H9 (cell line): ENCODE measurements at regions not wholly inside any gene's neighbourhood (a gene's known extent, or its start where the extent isn't known, plus 50 kb on each side); places are given as distances from the start of the nearest gene placed in this dataset.

Experiments
- DNase-seq: peaks from one replicate; pipeline ENCODE4 v3.0.0-alpha.2; 2017
- H2AFZ ChIP-seq: one replicate; pipeline ENCODE4 v1.6.1; 2013; ENCODE audit warnings: mild to moderate bottlenecking, low read length, control low read depth, moderate library complexity
- H2AK5ac ChIP-seq: 2 replicates; pipeline ENCODE4 v1.6.1; 2013; ENCODE audit warnings: low read length, control low read depth, mixed read lengths; ENCODE audit not compliant: insufficient read length
- H2BK120ac ChIP-seq: one replicate; pipeline ENCODE4 v1.6.1; 2013; ENCODE audit warnings: low read depth, mild to moderate bottlenecking, low read length, control low read depth, inconsistent platforms; ENCODE audit not compliant: poor library complexity, severe bottlenecking
- H2BK12ac ChIP-seq: 2 replicates; pipeline ENCODE4 v1.6.1; 2013; ENCODE audit warnings: low read length, control low read depth, mixed read lengths, low read depth; ENCODE audit not compliant: insufficient read length
- H2BK15ac ChIP-seq: 2 replicates; pipeline ENCODE4 v1.6.1; 2013; ENCODE audit warnings: low read depth, low read length, control low read depth
- H2BK20ac ChIP-seq: one replicate; pipeline ENCODE4 v1.6.1; 2013; ENCODE audit warnings: low read depth, mild to moderate bottlenecking, low read length, control low read depth, inconsistent platforms; ENCODE audit not compliant: poor library complexity, severe bottlenecking
- H2BK5ac ChIP-seq: 2 replicates; pipeline ENCODE4 v1.6.1; 2013; ENCODE audit warnings: low read length, control low read depth, mixed read lengths; ENCODE audit not compliant: insufficient read length
- H3K14ac ChIP-seq: 2 replicates; pipeline ENCODE4 v1.6.1; 2013; ENCODE audit warnings: low read length, control low read depth; ENCODE audit not compliant: insufficient read depth
- H3K18ac ChIP-seq: 2 replicates; pipeline ENCODE4 v1.6.1; 2013; ENCODE audit warnings: low read depth, mild to moderate bottlenecking, mixed read lengths, low read length, control low read depth; ENCODE audit not compliant: insufficient read length
- H3K23ac ChIP-seq: 2 replicates; pipeline ENCODE4 v1.6.1; 2013; ENCODE audit warnings: low read length, control low read depth, mixed read lengths, low read depth; ENCODE audit not compliant: insufficient read length
- H3K23me2 ChIP-seq: 2 replicates; pipeline ENCODE4 v1.6.1; 2013; ENCODE audit warnings: low read depth, mild to moderate bottlenecking, mixed read lengths, low read length, control low read depth; ENCODE audit not compliant: insufficient read length, poor library complexity, severe bottlenecking
- H3K27ac ChIP-seq: 2 replicates; pipeline ENCODE4 v1.5.1; 2013; ENCODE audit warnings: low read length, control low read depth, mixed read lengths, low read depth; ENCODE audit not compliant: insufficient read length
- H3K27me3 ChIP-seq: 2 replicates; pipeline ENCODE4 v1.6.1; 2013; ENCODE audit warnings: low read length, control low read depth, inconsistent platforms; ENCODE audit not compliant: insufficient read depth
- H3K4ac ChIP-seq: 2 replicates; pipeline ENCODE4 v1.6.1; 2013; ENCODE audit warnings: low read depth, mild to moderate bottlenecking, control low read depth, inconsistent platforms, low read length, moderate library complexity
- H3K4me1 ChIP-seq: 2 replicates; pipeline ENCODE4 v1.6.1; 2013; ENCODE audit warnings: low read length, control low read depth, inconsistent platforms; ENCODE audit not compliant: insufficient read depth
- H3K4me2 ChIP-seq: 2 replicates; pipeline ENCODE4 v1.6.1; 2013; ENCODE audit warnings: low read length, control low read depth, mixed read lengths; ENCODE audit not compliant: insufficient read length, insufficient read depth
- H3K56ac ChIP-seq: 2 replicates; pipeline ENCODE4 v1.6.1; 2013; ENCODE audit warnings: low read depth, mild to moderate bottlenecking, mixed read lengths, low read length, control low read depth; ENCODE audit not compliant: insufficient read length
- H3K79me1 ChIP-seq: 2 replicates; pipeline ENCODE4 v1.6.1; 2013; ENCODE audit warnings: low read depth, mild to moderate bottlenecking, moderate library complexity, low read length, control low read depth, inconsistent platforms; ENCODE audit not compliant: insufficient read depth, poor library complexity, severe bottlenecking
- H3K79me2 ChIP-seq: 2 replicates; pipeline ENCODE4 v1.6.1; 2013; ENCODE audit warnings: low read length, control low read depth, inconsistent platforms; ENCODE audit not compliant: insufficient read depth
- H3K9ac ChIP-seq: 2 replicates; pipeline ENCODE4 v1.6.1; 2013; ENCODE audit warnings: low read length, control low read depth, mixed read lengths; ENCODE audit not compliant: insufficient read length; ENCODE audit errors: extremely low read depth
- H3K9me3 ChIP-seq: one replicate; pipeline ENCODE4 v1.6.1; 2013; ENCODE audit warnings: low read depth, low read length, inconsistent platforms; ENCODE audit not compliant: control insufficient read depth
- H3T11ph ChIP-seq: one replicate; pipeline ENCODE4 v1.6.1; 2013; ENCODE audit warnings: mild to moderate bottlenecking, low read length, control low read depth, inconsistent platforms
- H4K20me1 ChIP-seq: one replicate; pipeline ENCODE4 v1.6.1; 2013; ENCODE audit not compliant: control insufficient read depth, insufficient read length, insufficient read depth
- H4K5ac ChIP-seq: 2 replicates; pipeline ENCODE4 v1.6.1; 2013; ENCODE audit warnings: low read depth, mild to moderate bottlenecking, mixed read lengths, low read length, control low read depth; ENCODE audit not compliant: insufficient read length
- H4K8ac ChIP-seq: replicated peaks from 2 replicates; pipeline ENCODE4 v1.6.1; 2013; ENCODE audit warnings: low read length, control low read depth, mixed read lengths, low read depth; ENCODE audit not compliant: insufficient read length
- H4K91ac ChIP-seq: 2 replicates; pipeline ENCODE4 v1.6.1; 2013; ENCODE audit warnings: low read depth, mild to moderate bottlenecking, moderate library complexity, mixed read lengths, low read length, control low read depth; ENCODE audit not compliant: insufficient read length
- H3K27ac Mint-ChIP-seq, 3 experiments: 2 replicates in 2 of 3; 3 replicates in 1 of 3; pipeline ENCODE4 v1.8.0; 2020 to 2021; ENCODE audit warnings: mixed read lengths in 3 of 3, mild to moderate bottlenecking in 1 of 3, moderate library complexity in 1 of 3
- H3K27me3 Mint-ChIP-seq: 2 replicates; pipeline ENCODE4 v1.8.0; 2021; ENCODE audit warnings: low read depth, mild to moderate bottlenecking, moderate library complexity, mixed read lengths
- H3K36me3 Mint-ChIP-seq, 3 experiments: 2 replicates in 2 of 3; 3 replicates in 1 of 3; pipeline ENCODE4 v1.8.0; 2020 to 2021; ENCODE audit warnings: low read depth in 3 of 3, mixed read lengths in 3 of 3; ENCODE audit not compliant: insufficient read depth in 1 of 3
- H3K4me1 Mint-ChIP-seq, 2 experiments: 2 replicates each; pipeline ENCODE4 v1.8.0; 2020; ENCODE audit warnings: mixed read lengths in 2 of 2
- H3K4me3 Mint-ChIP-seq, 2 experiments: 2 replicates in 1 of 2; 3 replicates in 1 of 2; pipeline ENCODE4 v1.8.0; 2020 to 2021; ENCODE audit warnings: mild to moderate bottlenecking in 2 of 2, mixed read lengths in 2 of 2, moderate library complexity in 1 of 2
- H3K9me3 Mint-ChIP-seq, 2 experiments: 2 replicates in 1 of 2; 3 replicates in 1 of 2; pipeline ENCODE4 v1.8.0; 2020; ENCODE audit warnings: mild to moderate bottlenecking in 2 of 2, mixed read lengths in 2 of 2, moderate library complexity in 1 of 2
- WGBS: extraction: QIAGEN DNeasy Blood & Tissue Kit; methylation state at CpG from one replicate; pipeline ENCODE4 v1.1.7; 2013; ENCODE audit warnings: missing lambda C conversion rate, low lambda C conversion rate, mixed read lengths; ENCODE audit not compliant: insufficient read length; ENCODE audit errors: extremely low coverage; 5-methylcytosine and 5-hydroxymethylcytosine counted together
- TF ChIP-seq, protein P1 (sequence below): fragments of 200-600 bp; sonication (generic); conservative IDR thresholded peaks from 3 replicates; pipeline ENCODE4 v1.8.0; 2021; ENCODE audit warnings: antibody characterized with exemption, mild to moderate bottlenecking

DNA sequence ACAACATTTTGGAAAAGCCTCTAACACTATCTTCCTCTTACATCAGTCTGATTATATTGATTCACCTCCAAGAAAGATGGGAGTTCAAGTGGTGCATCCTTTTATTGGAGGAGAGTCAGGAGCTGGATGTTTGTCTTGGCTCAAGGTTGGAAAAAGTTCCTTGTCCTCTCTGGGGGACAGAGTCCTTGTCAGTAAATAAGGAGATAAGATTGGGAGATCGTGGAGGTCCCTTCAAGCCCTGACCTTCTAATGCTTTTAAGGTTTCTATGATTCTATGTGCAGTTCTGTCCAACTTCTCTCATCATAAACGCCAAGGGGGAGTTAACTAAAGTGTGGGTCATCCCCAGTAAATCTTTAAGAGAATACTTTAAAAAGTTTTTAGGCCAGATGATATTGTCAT is 60.9 kb upstream of the CCBE1 start:
- no peaks in the 10 kb centered on the region for H4K20me1 ChIP-seq
- H3K4me1 ChIP-seq, result no peaks in the 10 kb centered on the region
- H3K56ac ChIP-seq, result no peak overlapping the region
- no peak overlapping the region for H2BK5ac ChIP-seq
- no peak overlapping the region for H3T11ph ChIP-seq
- no peak overlapping the region for H3K4me2 ChIP-seq
- no peak for DNase-seq
- H3K23ac ChIP-seq, result no peak overlapping the region
- H4K8ac ChIP-seq, result no peak overlapping the region
- no peak overlapping the region for H4K91ac ChIP-seq
- H3K18ac ChIP-seq, result no peak overlapping the region
- Mint-ChIP-seq H3K27me3 (no peaks in the 10 kb centered on the region; the same call in 1 of the 2 replicates), H3K4me1 (peaks cover 0 to 3% of the 10 kb centered on the region in 2 experiments; a peak in 1 of 4 replicates), H3K27ac (no peak overlapping the region), H3K9me3 (no peaks in the 10 kb centered on the region), H3K4me3 (no peak overlapping the region), H3K36me3 (no peaks in the 10 kb centered on the region)
- no peak overlapping the region for H3K9ac ChIP-seq
- H3K9me3 ChIP-seq, result no peaks in the 10 kb centered on the region
- no peak overlapping the region for H2BK12ac ChIP-seq
- H3K4ac ChIP-seq, result no peak overlapping the region
- no peak overlapping the region for H3K27ac ChIP-seq
- H3K23me2 ChIP-seq, result no peaks in the 10 kb centered on the region
- no peak overlapping the region for H3K14ac ChIP-seq
- no CpG with 5 or more reads among the region's 2 CpGs for WGBS
- no peak overlapping the region for H2BK20ac ChIP-seq
- TF ChIP-seq, protein P1, sequence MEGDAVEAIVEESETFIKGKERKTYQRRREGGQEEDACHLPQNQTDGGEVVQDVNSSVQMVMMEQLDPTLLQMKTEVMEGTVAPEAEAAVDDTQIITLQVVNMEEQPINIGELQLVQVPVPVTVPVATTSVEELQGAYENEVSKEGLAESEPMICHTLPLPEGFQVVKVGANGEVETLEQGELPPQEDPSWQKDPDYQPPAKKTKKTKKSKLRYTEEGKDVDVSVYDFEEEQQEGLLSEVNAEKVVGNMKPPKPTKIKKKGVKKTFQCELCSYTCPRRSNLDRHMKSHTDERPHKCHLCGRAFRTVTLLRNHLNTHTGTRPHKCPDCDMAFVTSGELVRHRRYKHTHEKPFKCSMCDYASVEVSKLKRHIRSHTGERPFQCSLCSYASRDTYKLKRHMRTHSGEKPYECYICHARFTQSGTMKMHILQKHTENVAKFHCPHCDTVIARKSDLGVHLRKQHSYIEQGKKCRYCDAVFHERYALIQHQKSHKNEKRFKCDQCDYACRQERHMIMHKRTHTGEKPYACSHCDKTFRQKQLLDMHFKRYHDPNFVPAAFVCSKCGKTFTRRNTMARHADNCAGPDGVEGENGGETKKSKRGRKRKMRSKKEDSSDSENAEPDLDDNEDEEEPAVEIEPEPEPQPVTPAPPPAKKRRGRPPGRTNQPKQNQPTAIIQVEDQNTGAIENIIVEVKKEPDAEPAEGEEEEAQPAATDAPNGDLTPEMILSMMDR, result no peak
- no peak overlapping the region for H4K5ac ChIP-seq
- H2AK5ac ChIP-seq, result no peak overlapping the region
- no peaks in the 10 kb centered on the region for H3K79me1 ChIP-seq
- H2AFZ ChIP-seq, result no peak overlapping the region
- H3K79me2 ChIP-seq, result no peaks in the 10 kb centered on the region
- H2BK15ac ChIP-seq, result no peak overlapping the region
- H3K27me3 ChIP-seq, result no peaks in the 10 kb centered on the region
- H2BK120ac ChIP-seq, result no peak overlapping the region
